Posterior vena cava (tissue), 2 donors: ENCODE measurements at regions not wholly inside any gene's neighbourhood (a gene's known extent, or its start where the extent isn't known, plus 50 kb on each side); places are given as distances from the start of the nearest gene placed in this dataset.
A peak's percentile ranks its signal among the peaks of the same experiment; 100 is the strongest.
"Not testable (repeated sequence)": the region's sequence is repeated elsewhere in the genome, so short reads cannot be mapped to it uniquely, and the experiment has no call there.

ENCODE experiments used
- DNase-seq: peaks from one replicate; pipeline ENCODE4 v3.0.0-alpha.2; 2020; ENCODE audit warnings: low spot score
- intact Hi-C, 2 donors: fragments of 100-400 bp; cut with DNase I; formaldehyde crosslinking; loops; one replicate each; pipeline versions ENCODE4 v1.14.1 to v1.14.2; 2022 to 2023
- donor health status: DM: yes; HTN: yes; CAD: no.
- donor health status: DM: yes; HTN: yes; CAD: no.

GRCh38 chr20:28562510-28562898 is 2695.0 kb upstream of the DEFB115 start:
- intact Hi-C loops = no loop called here
- no peak for DNase-seq

- DNase-seq, intact Hi-C loops: not testable (repeated sequence)
Observed at GRCh38 chr20:28562899-28563521, 2694.5 kb upstream of the DEFB115 start.

DNA sequence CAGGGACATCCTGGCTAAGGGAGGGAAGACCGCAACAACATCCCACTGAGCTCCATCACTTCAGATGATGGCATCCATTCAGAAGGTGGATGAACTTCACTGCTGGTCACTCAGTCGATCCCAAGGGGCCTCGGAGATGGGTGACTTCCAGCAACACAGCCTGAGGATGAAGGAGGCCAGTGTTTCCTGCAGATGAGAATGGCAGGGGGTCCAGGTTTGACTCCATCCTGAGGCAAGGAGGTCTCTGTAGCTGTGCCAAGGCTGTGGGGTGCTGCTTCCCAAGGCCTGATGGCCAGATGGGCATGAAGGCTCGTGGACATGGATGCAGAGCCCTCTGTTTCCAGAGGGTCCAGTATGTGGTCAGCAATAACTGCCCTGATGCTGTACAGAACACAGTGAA is 2693.4 kb upstream of the DEFB115 start:
- peak; percentile 76 for DNase-seq
- intact Hi-C loops = not testable (repeated sequence)

- intact Hi-C loops, DNase-seq: not testable (repeated sequence)
Observed at GRCh38 chr20:28564688-28565463, 2692.6 kb upstream of the DEFB115 start.

DNA sequence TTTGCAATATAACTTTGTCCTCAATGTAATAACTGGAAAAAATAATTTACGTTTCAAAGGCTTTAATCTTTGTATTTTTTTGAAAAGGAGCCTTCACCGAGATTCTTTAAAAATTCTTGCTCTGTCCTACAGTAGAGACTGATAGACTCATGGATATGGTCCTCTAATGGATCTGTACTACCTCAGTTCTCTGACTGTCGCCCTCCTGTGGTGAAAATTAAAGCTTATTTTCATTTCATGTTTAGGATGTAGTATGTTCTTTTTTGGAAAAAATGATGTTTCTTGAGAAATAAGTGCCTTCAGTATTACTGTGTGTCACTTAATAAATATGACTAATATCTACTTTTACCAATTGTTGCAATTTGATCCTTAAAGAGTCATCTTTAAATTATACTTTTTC is 2681.5 kb upstream of the DEFB115 start:
- DNase-seq, intact Hi-C loops: not testable (repeated sequence)

DNA sequence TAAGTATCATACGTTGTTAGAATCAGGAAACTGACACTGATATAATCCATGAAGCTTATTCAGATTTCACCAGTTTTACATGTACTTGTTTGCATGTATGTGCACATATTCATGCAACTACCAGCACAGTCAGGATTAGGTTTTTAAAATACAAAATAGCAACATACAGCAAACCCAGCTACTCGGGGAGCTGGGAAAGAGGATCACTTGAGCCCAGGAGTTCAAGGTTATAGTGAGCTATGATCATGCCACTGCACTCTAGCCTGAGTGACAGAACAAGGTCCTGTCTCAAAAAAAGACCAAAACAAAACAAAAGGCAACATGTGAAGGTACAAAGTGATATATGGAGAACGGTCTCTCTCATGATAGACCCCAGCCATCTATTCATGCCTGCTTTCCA is 2665.8 kb upstream of the DEFB115 start:
- DNase-seq, intact Hi-C loops: not testable (repeated sequence)

GRCh38 chr20:28593383-28593782 is 2664.1 kb upstream of the DEFB115 start:
- intact Hi-C loops, DNase-seq: not testable (repeated sequence)

DNA sequence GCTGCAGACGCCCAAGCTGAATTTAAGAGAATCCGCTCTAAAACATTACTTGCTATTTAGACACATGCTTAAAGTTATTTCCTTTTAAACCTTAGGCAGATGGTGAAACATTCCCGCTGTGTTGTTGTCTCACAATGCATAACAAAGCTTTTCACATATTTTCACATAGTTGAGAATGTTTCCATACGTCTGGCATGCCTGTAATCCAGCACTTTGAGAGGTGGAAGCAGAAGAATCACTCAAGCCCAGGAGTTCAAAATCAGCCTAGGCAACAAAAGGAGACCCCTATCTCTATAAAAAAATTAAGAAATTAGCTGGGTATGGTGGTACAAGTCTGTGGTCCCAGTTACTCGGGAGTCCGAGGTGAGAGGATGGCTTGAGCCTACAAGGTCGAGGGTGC is 2663.0 kb upstream of the DEFB115 start:
- DNase-seq, intact Hi-C loops: not testable (repeated sequence)

- DNase-seq, intact Hi-C loops: not testable (repeated sequence)
Observed at GRCh38 chr20:28602006-28602402, 2655.5 kb upstream of the DEFB115 start.

GRCh38 chr20:28602403-28603217 is 2654.9 kb upstream of the DEFB115 start:
- intact Hi-C loops = not testable (repeated sequence)
- peak; percentile 95 for DNase-seq

DNA sequence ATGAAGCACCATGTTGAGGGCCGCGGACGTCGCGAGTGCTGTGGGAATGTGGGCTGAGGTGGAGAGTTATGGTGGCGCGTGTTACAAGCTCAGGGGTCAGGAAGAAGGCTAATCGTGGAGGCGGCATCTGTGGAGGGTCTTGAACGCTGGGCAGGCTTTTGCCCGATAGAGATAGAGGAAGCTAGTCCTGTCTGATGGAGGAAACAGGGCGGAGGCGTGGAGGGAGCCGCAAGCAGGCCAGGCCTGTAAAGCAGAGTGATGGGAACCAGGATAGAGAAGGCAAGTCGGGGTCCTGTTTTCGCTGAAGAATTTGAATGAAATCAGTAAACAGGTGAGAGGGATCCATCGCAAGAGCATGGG is 2654.3 kb upstream of the DEFB115 start:
- intact Hi-C loops, DNase-seq: not testable (repeated sequence)

DNA sequence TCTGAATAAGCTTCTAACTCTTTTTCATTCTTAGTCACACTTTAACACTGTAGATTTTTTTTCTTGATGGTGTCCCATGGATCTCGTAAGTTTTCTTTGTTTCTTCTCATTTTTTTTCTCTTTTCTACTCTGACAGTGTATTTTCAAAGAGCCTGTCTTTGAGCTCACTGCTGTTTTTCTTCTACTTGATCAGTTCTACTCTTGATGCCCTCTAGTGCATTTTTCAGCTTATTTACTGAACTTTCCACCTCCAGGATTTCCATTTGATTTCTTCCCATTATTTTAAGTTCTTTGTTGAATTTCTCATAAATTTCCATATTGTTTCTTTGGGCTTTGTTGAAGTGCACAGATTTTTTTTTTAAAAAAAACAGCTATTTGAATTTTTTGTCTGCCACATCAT is 2641.1 kb upstream of the DEFB115 start:
- DNase-seq = no peak
- intact Hi-C loops = no loop called here

- intact Hi-C loops = not testable (repeated sequence)
- DNase-seq = peak; percentile 82
Observed at GRCh38 chr20:28619956-28620651, 2637.4 kb upstream of the DEFB115 start.

DNA sequence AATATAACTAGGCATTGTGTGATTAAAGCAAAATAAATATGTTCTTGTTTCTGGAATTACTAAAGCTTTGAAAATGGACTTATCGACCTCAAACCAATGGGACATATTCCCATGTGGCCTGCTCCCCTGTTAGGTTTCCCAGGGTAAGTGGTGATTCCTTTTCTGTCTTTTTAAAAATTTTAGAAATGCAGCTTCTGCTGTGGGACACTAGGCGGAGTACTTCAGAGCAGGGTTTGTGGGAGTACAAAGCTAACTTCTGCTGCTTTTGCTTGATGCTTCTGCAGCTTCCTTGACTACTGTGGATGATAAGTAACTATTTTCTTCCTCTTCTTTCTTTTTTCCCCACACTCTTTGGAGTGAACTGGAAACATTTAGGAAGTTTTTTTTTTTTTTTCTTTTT is 2632.4 kb upstream of the DEFB115 start:
- DNase-seq, intact Hi-C loops: not testable (repeated sequence)

GRCh38 chr20:28640831-28641230 is 2616.6 kb upstream of the DEFB115 start:
- DNase-seq, intact Hi-C loops: not testable (repeated sequence)
